ENCODE measurements at regions not wholly inside any gene's neighbourhood (a gene's known extent, or its start where the extent isn't known, plus 50 kb on each side); places are given as distances from the start of the nearest gene placed in this dataset.
"Not testable (repeated sequence)": the region's sequence is repeated elsewhere in the genome, so short reads cannot be mapped to it uniquely, and the experiment has no call there.

GRCh38 chr3:146709969-146710368, 104.8 kb upstream of the PLSCR5 start:
- Histone ChIP-seq H3K27me3 (ENCODE audit: insufficient read depth, low read depth, severe bottlenecking) (no peaks in the 10 kb centered on the region), H3K36me3 (no peaks in the 10 kb centered on the region), H3K9me3 (ENCODE audit: severe bottlenecking) (no peaks in the 10 kb centered on the region), H3K4me3 (ENCODE audit: low read depth, low read length) (no peak overlapping the region), H3K27ac (no peak overlapping the region)
- no peak for TF ChIP-seq CTCF (IDR thresholded peaks at IDR 0.05; ENCODE audit: low read depth, low read length)
- no peak for DNase-seq

DNA sequence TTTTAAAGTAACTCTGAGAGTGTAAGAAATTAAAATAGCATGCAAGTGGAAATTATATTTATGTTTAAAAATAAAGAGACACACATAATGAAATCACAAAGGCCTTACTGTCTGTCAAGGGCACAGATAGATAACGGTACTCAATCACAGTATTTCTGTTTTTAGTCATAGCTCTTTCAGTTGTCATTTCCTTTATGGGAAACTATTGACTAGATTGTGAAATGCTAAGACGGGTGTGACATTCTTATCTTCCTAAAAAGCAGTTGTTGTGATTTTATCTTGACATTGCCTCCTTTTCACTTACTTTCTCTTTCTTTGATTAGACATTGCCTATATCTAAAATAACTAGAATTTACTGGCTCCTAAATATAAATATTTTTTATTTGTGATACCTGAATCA, 100.1 kb upstream of the PLSCR5 start:
- Histone ChIP-seq H3K27ac (no peak overlapping the region), H3K27me3 (ENCODE audit: insufficient read depth, low read depth, severe bottlenecking) (no peaks in the 10 kb centered on the region), H3K9me3 (ENCODE audit: severe bottlenecking) (no peaks in the 10 kb centered on the region), H3K36me3 (no peaks in the 10 kb centered on the region), H3K4me3 (ENCODE audit: low read depth, low read length) (no peak overlapping the region)
- TF ChIP-seq CTCF (IDR thresholded peaks at IDR 0.05; ENCODE audit: low read depth, low read length), result no peak
- no peak for DNase-seq

GRCh38 chr3:146702237-146702636, 97.1 kb upstream of the PLSCR5 start:
- no peaks in the 10 kb centered on the region for H3K36me3 ChIP-seq
- TF ChIP-seq CTCF (IDR thresholded peaks at IDR 0.05; ENCODE audit: low read depth, low read length), result no peak
- no peak overlapping the region for H3K4me3 ChIP-seq (ENCODE audit: low read depth, low read length)
- no peak overlapping the region for H3K27ac ChIP-seq
- H3K9me3 ChIP-seq (ENCODE audit: severe bottlenecking), result no peaks in the 10 kb centered on the region
- DNase-seq, result no peak
- no peaks in the 10 kb centered on the region for H3K27me3 ChIP-seq (ENCODE audit: insufficient read depth, low read depth, severe bottlenecking)

DNA sequence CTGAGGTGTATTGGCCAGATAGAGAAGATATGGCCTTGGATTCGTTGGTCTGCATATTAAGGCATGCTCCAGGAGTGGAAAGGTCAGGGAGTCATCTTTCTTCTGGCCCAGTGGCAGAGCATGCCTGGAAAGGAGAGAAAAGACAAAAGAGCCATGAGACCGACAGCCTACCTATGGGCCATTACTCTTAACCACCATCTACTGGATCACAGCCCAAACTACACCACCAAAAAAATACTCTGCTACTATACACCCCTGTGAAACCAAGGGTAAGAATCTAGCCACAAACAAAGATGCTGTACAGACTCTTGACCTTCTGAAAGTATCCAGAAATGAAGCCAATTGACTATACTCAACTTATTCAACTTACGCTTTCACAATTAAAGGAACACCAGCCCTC, 96.1 kb upstream of the PLSCR5 start:
- Histone ChIP-seq H3K36me3 (no peaks in the 10 kb centered on the region), H3K9me3 (ENCODE audit: severe bottlenecking) (no peaks in the 10 kb centered on the region), H3K4me3 (ENCODE audit: low read depth, low read length) (no peak overlapping the region), H3K27ac (no peak overlapping the region), H3K27me3 (ENCODE audit: insufficient read depth, low read depth, severe bottlenecking) (no peaks in the 10 kb centered on the region)
- no peak for TF ChIP-seq CTCF (IDR thresholded peaks at IDR 0.05; ENCODE audit: low read depth, low read length)
- DNase-seq, result no peak

GRCh38 chr3:146700025-146700424, 94.9 kb upstream of the PLSCR5 start:
- H3K36me3 ChIP-seq; H3K27me3 ChIP-seq (ENCODE audit: insufficient read depth, low read depth, severe bottlenecking); H3K27ac ChIP-seq; DNase-seq; H3K9me3 ChIP-seq (ENCODE audit: severe bottlenecking); H3K4me3 ChIP-seq (ENCODE audit: low read depth, low read length): not testable (repeated sequence)

DNA sequence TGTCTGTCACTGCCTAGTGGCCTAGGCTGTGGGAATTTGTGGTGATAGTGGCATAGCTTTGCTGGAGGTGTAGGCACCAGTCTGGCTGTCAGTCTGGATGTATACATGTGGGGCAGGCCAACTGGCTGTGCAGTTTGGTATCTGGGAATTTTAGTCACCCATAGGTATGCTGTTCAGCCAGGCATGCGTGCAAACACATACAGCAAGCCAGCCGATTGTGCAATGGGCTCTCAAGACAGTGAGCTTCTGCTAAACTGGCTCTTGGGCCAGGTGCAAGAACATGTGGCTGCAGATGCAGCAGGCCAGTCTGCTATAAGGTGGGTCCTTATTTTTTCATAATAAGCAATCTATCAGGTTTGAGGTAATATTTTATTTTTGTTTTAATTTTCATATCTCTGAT, 87.1 kb upstream of the PLSCR5 start:
- no peak for DNase-seq

More for the DNA sequence above, 87.1 kb upstream of the PLSCR5 start:
- no peak for TF ChIP-seq CTCF (IDR thresholded peaks at IDR 0.05; ENCODE audit: low read depth, low read length)
- no peaks in the 10 kb centered on the region for H3K27me3 ChIP-seq (ENCODE audit: insufficient read depth, low read depth, severe bottlenecking)
- no peak overlapping the region for H3K27ac ChIP-seq
- H3K36me3 ChIP-seq, result no peaks in the 10 kb centered on the region
- H3K9me3 ChIP-seq (ENCODE audit: severe bottlenecking), result no peaks in the 10 kb centered on the region
- no peak overlapping the region for H3K4me3 ChIP-seq (ENCODE audit: low read depth, low read length)
